ENCODE measurements at regions not wholly inside any gene's neighbourhood (a gene's known extent, or its start where the extent isn't known, plus 50 kb on each side); places are given as distances from the start of the nearest gene placed in this dataset.

DNA sequence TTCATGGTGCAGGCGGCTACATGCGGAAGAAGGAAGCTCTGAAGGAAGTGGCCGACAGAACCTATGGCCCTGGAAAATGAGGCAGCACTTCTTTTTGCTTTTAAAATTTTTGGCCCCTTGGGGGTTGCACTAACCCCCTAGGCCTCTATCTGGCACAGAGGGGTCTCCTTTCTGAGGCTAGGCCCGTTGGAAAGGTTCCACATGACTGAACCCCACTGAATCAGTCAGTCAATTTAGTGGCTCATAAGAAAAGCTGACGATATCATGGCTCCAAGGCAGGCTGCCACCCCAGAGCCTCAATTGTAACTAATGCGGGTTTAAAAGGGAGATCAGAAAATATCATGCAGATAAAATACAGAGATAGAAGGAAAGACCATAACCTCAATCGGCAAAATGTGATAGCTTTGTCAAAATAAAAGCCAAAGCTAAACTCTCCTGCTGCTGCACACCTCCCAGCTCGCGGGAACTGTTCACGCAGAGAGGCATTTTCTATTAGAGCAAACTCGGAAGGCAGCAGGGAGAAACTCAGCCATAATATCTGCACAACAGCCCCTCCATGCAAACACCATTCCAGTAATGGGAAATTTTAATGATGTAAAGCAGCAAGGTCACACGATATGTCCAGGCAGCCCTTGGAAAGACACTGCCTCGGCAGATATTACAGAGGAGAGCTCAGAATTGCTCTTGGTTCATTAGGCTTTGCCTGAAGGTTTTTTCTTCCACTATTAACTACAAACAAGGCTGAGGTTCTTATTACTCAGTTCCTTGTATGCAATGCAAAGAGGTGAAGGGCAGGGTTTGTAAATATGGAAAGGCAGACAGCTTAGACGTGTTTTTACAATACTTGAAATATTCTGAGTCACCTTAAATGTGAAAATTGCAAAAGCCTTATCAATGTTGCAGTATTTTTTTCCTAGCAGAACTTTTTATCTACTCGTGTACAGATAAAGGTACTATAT lies 200.4 kb upstream of the PMFBP1 start:
- Mint-ChIP-seq H3K4me1 (peaks cover 14% of the 10 kb centered on the region), H3K27me3 (ENCODE audit: low read depth) (no peaks in the 10 kb centered on the region), H3K4me3 (no peak overlapping the region), H3K36me3 (ENCODE audit: low read depth) (peaks cover 17% of the 10 kb centered on the region), H3K27ac (no peak overlapping the region), H3K9me3 (peaks cover 3% of the 10 kb centered on the region)
- TF ChIP-seq, protein P1, sequence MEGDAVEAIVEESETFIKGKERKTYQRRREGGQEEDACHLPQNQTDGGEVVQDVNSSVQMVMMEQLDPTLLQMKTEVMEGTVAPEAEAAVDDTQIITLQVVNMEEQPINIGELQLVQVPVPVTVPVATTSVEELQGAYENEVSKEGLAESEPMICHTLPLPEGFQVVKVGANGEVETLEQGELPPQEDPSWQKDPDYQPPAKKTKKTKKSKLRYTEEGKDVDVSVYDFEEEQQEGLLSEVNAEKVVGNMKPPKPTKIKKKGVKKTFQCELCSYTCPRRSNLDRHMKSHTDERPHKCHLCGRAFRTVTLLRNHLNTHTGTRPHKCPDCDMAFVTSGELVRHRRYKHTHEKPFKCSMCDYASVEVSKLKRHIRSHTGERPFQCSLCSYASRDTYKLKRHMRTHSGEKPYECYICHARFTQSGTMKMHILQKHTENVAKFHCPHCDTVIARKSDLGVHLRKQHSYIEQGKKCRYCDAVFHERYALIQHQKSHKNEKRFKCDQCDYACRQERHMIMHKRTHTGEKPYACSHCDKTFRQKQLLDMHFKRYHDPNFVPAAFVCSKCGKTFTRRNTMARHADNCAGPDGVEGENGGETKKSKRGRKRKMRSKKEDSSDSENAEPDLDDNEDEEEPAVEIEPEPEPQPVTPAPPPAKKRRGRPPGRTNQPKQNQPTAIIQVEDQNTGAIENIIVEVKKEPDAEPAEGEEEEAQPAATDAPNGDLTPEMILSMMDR (IDR thresholded peaks at IDR 0.05; ENCODE audit: unreplicated experiment in 3 of 3) = no peak

DNA sequence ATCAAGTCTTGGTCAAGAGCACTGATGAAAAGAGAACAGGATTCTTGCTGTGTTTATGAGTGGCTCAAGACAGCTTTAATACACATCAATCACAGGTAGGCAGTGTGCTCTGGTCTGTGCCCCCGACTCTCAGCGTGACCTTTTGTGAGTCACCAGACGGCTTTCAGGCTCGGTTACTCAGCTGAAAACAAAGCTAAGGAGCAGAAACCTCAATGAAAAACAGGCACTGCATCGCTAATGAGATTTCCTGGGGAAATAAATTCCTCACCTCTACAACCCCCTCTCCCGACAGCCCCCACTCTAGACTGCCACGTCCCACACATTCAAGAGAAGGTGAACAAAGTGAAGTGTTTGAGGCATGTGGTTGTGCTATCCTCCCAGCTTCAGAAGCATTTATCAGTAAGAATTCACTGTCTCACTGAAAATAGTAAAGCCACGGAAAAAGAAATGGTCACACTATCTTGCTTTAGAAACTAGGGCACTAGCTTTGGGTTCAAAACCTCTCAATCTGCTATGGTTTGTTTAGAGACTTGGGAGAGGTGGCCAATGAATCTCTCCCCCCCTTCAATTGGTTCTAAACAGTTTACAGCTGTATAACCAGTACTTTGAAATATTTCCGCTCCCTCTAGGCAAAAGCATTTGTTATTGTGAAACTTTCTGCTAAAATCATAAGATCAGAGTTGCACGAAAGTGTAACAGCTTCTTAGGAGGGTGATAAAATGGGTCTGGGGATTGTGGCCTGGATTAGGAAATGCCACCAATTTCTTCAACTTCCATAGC lies 199.5 kb upstream of the PMFBP1 start:
- no peak overlapping the region for H3K4me3 Mint-ChIP-seq
- H3K27me3 Mint-ChIP-seq (ENCODE audit: low read depth) = no peaks in the 10 kb centered on the region
- no peak overlapping the region for H3K27ac Mint-ChIP-seq
- H3K36me3 Mint-ChIP-seq (ENCODE audit: low read depth) = peaks cover 20% of the 10 kb centered on the region
- H3K4me1 Mint-ChIP-seq = peaks cover 14% of the 10 kb centered on the region
- peaks cover 5% of the 10 kb centered on the region for H3K9me3 Mint-ChIP-seq
- TF ChIP-seq, protein P1 (IDR thresholded peaks at IDR 0.05; ENCODE audit: unreplicated experiment in 3 of 3) = no peak

DNA sequence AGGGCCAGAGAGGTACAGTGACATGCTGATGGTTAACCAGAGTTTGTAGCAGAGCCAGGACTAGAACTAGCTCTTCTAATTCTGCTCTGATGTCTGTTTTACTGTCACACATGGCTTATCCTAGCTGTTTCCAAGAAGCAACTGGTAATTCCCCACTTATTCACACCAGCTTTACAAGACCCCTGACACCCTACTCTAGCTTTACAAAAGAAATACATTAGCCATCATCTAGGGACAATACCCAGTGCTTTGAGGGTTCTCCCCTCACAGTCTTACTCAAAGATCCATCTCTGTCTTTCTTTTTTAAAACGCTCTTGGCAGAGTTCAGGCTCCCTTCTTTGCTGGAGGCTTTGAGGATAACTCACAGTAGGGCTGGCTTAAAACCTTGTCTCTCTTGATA lies 197.3 kb upstream of the PMFBP1 start:
- Mint-ChIP-seq H3K4me1 (peaks cover 14% of the 10 kb centered on the region), H3K9me3 (peaks cover 11% of the 10 kb centered on the region), H3K4me3 (no peak overlapping the region)

DNA sequence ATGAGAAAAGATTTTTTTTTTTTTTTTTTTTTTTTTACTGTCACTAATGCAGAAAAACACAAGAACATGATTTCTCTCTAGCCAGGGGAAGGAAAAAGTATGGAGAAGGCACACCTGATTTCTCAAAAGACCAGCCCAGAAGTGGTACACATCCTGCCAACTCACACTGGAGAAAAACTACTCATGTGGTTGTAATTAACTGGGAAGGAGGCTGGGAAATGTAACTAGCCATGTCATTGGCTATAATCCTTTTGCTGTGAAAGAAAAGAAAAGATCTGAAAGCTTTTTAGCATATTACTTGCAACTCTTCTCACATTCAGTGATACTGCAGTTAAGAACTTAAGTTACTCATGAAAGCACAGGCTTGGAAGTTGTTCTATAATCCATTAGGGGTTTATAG lies 195.9 kb upstream of the PMFBP1 start:
- H3K4me3 Mint-ChIP-seq = no peak overlapping the region
- no peaks in the 10 kb centered on the region for H3K27me3 Mint-ChIP-seq (ENCODE audit: low read depth)
- H3K36me3 Mint-ChIP-seq (ENCODE audit: low read depth) = peaks cover 36% of the 10 kb centered on the region
- H3K9me3 Mint-ChIP-seq = peaks cover 13% of the 10 kb centered on the region
- TF ChIP-seq, protein P1 (IDR thresholded peaks at IDR 0.05; ENCODE audit: unreplicated experiment in 3 of 3) = no peak
- H3K27ac Mint-ChIP-seq = no peak overlapping the region
- H3K4me1 Mint-ChIP-seq = peaks cover 14% of the 10 kb centered on the region

More for the DNA sequence above, 197.3 kb upstream of the PMFBP1 start:
- Mint-ChIP-seq H3K27me3 (ENCODE audit: low read depth) (no peaks in the 10 kb centered on the region), H3K27ac (no peak overlapping the region), H3K36me3 (ENCODE audit: low read depth) (peaks cover 32% of the 10 kb centered on the region)
- TF ChIP-seq, protein P1 (IDR thresholded peaks at IDR 0.05; ENCODE audit: unreplicated experiment in 3 of 3) = no peak

DNA sequence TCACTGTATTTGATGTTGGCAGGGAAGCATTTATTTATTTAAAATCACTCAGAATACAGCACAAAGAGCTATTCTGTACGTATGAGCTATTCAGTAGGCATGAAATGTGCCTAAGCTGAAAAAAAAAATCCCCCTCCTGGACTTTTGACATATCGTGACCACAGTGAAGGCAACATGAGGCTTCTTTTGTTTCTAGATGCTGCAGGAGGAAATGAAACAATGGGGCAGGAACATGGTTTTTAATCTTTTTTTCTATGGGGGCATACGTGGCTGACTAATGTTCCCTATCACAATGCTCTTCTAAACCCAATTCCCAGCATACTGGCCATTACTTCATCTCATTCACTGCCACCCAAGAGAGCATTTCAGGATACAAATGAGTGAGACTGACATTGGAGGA lies 191.0 kb upstream of the PMFBP1 start:
- no peaks in the 10 kb centered on the region for H3K4me1 Mint-ChIP-seq
- H3K4me3 Mint-ChIP-seq = no peak overlapping the region
- peak overlapping the region in 1 of 3 experiments; percentile 53 for H3K27ac Mint-ChIP-seq
- H3K27me3 Mint-ChIP-seq (ENCODE audit: low read depth) = no peaks in the 10 kb centered on the region
- TF ChIP-seq, protein P1 (IDR thresholded peaks at IDR 0.05; ENCODE audit: unreplicated experiment in 3 of 3) = no peak
- peaks cover 27% of the 10 kb centered on the region for H3K36me3 Mint-ChIP-seq (ENCODE audit: low read depth)
- peaks cover 13% of the 10 kb centered on the region for H3K9me3 Mint-ChIP-seq

Measured in nephron (organoid).